ENCODE measurements at regions not wholly inside any gene's neighbourhood (a gene's known extent, or its start where the extent isn't known, plus 50 kb on each side); places are given as distances from the start of the nearest gene placed in this dataset.
"Not testable (repeated sequence)": the region's sequence is repeated elsewhere in the genome, so short reads cannot be mapped to it uniquely, and the experiment has no call there.

GRCh38 chr7:81264116-81264515 lies 345.3 kb upstream of the SEMA3C start:
- no peak for TF ChIP-seq CTCF (IDR thresholded peaks at IDR 0.05; ENCODE audit: low read depth, low read length)
- Histone ChIP-seq H3K9me3 (no peaks in the 10 kb centered on the region), H3K36me3 (no peaks in the 10 kb centered on the region), H3K4me1 (no peaks in the 10 kb centered on the region; the same call in 1 of the 2 replicates), H3K4me3 (ENCODE audit: low read depth, low read length) (no peak overlapping the region), H3K27me3 (no peaks in the 10 kb centered on the region)
- DNase-seq, result no peak

- DNase-seq, result no peak
Observed at GRCh38 chr7:81260152-81260551, 341.3 kb upstream of the SEMA3C start.

GRCh38 chr7:81256991-81257390 lies 338.1 kb upstream of the SEMA3C start:
- Histone ChIP-seq H3K27me3 (no peaks in the 10 kb centered on the region), H3K4me3 (ENCODE audit: low read depth, low read length) (no peak overlapping the region), H3K9me3 (no peaks in the 10 kb centered on the region), H3K36me3 (no peaks in the 10 kb centered on the region), H3K4me1 (no peaks in the 10 kb centered on the region)
- peak; percentile 44 for DNase-seq
- peak; percentile 52 for TF ChIP-seq CTCF (IDR thresholded peaks at IDR 0.05; ENCODE audit: low read depth, low read length)

More at GRCh38 chr7:81260152-81260551, 341.3 kb upstream of the SEMA3C start:
- Histone ChIP-seq H3K4me3 (ENCODE audit: low read depth, low read length) (no peak overlapping the region), H3K27me3 (no peaks in the 10 kb centered on the region), H3K4me1 (no peaks in the 10 kb centered on the region; the same call in 1 of the 2 replicates), H3K9me3 (no peaks in the 10 kb centered on the region), H3K36me3 (no peaks in the 10 kb centered on the region)
- TF ChIP-seq CTCF (IDR thresholded peaks at IDR 0.05; ENCODE audit: low read depth, low read length), result no peak

GRCh38 chr7:81248420-81248819 lies 329.6 kb upstream of the SEMA3C start:
- Histone ChIP-seq H3K4me1 (no peaks in the 10 kb centered on the region), H3K27me3 (no peaks in the 10 kb centered on the region), H3K36me3 (no peaks in the 10 kb centered on the region), H3K4me3 (ENCODE audit: low read depth, low read length) (no peak overlapping the region), H3K9me3 (no peaks in the 10 kb centered on the region)
- DNase-seq, result no peak
- no peak for TF ChIP-seq CTCF (IDR thresholded peaks at IDR 0.05; ENCODE audit: low read depth, low read length)

- H3K9me3 ChIP-seq; H3K36me3 ChIP-seq; H3K27me3 ChIP-seq; DNase-seq; H3K4me1 ChIP-seq; H3K4me3 ChIP-seq (ENCODE audit: low read depth, low read length): not testable (repeated sequence)
Observed at GRCh38 chr7:81247364-81247763, 328.5 kb upstream of the SEMA3C start.

GRCh38 chr7:81245353-81245752 lies 326.5 kb upstream of the SEMA3C start:
- Histone ChIP-seq H3K9me3 (no peaks in the 10 kb centered on the region), H3K36me3 (no peaks in the 10 kb centered on the region), H3K4me3 (ENCODE audit: low read depth, low read length) (no peak overlapping the region), H3K4me1 (no peaks in the 10 kb centered on the region), H3K27me3 (no peaks in the 10 kb centered on the region)
- no peak for DNase-seq
- TF ChIP-seq CTCF (IDR thresholded peaks at IDR 0.05; ENCODE audit: low read depth, low read length), result no peak

- no peak overlapping the region for H3K4me3 ChIP-seq (ENCODE audit: low read depth, low read length)
- no peaks in the 10 kb centered on the region for H3K27me3 ChIP-seq
- no peaks in the 10 kb centered on the region for H3K9me3 ChIP-seq
- DNase-seq, result peak; percentile 42
- TF ChIP-seq CTCF (IDR thresholded peaks at IDR 0.05; ENCODE audit: low read depth, low read length), result peak; percentile 34; the same call in 1 of the 2 replicates
- H3K36me3 ChIP-seq, result no peaks in the 10 kb centered on the region
- no peaks in the 10 kb centered on the region; the same call in none of the 2 replicates for H3K4me1 ChIP-seq
Observed at GRCh38 chr7:81244224-81244623, 325.4 kb upstream of the SEMA3C start.

Data from BE2C (cell line).